GM18520 (cell line): ENCODE measurements at regions not wholly inside any gene's neighbourhood (a gene's known extent, or its start where the extent isn't known, plus 50 kb on each side); places are given as distances from the start of the nearest gene placed in this dataset.

Experiments
- ATAC-seq: cut with Tn5 transposase; IDR thresholded peaks from one replicate; pipeline ENCODE4 v1.9.1; 2021; ENCODE audit not compliant: unreplicated experiment

DNA sequence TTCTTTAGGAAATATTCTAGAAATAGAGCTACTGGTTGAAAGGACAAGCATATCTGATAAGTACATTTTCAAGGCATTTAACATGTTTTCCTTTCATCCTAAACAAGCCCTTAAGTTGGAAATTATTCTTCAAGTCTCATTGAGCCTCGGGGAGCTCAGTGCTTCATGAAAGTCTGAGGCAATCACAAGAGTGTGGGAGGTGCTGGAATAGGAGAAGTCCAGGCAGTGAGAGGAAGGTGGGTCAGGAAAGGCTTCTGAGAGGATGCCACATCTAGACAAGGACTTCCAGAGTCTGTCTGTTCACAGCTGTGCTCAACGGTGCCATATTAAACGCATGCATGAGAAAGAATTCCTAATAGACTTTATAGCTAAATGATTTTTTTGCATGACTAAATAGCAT is 69.8 kb downstream of the CD83 start:
- ATAC-seq, result no peak

DNA sequence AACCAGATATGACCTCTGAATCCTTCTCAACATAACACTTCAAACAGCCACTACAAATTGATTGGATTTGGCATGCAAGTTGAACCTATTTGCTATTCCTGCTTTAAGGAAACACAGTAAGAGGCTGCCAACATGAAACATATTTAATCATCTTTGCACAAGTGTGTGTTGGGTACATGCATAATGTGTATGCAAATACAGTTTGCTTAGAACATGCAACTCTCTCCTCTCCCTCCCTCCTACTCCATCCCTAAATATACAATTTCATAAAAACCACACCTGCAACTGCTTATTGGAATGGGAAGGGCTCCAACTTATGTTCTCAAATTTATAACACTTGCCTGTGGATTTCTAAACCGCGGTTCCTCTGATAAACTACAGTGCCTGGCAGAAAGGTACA is 71.5 kb downstream of the CD83 start:
- ATAC-seq, result no peak

DNA sequence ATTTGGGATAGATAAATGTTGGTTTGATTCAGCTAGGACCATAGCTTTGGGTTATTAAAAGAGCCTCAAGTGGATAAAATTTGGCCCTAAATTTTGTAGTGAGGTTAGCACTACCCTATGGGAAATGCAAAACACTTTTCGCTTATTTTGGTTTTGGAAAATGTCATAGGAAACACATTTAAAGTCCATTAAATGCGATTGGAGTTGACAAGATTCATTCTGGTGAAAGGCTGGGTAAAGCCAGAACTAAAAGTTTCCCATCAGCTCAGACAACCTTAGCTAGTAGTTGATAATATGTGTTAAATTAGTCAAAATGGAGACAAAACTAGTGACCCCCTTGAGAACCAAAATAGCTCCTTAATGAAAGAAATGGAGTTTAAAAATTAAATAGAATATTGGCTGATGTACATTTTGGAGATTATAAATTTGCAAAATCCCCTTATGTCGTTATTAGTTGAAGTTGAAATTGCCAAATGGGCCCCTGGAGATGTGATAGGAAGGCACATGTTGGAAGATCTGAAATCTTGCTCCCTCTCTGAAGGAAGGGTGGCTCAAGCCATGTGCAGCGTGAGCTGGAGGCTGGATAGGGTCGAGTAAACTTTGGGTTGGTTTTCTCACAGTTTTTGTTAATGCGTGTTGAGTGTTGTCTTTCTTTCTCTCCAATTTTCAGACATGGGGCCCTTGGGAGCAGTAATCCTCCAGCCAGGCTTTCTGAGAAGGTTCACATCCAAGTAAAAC is 72.8 kb downstream of the CD83 start:
- ATAC-seq, result no peak

DNA sequence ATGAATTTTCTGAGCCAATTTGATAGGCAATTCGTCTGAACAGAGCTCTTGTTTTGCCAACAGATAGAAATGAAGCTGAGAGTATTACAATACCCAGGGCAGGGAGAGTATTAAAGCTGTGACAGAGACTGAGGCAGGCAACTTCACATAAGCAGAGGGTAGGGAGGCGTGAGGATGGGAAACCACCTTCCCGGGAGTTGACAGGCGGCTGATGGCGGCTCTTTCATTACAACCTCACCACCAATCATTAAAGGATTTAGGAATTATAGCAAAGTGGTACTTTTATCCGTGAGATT is 73.3 kb downstream of the CD83 start:
- ATAC-seq, result no peak

DNA sequence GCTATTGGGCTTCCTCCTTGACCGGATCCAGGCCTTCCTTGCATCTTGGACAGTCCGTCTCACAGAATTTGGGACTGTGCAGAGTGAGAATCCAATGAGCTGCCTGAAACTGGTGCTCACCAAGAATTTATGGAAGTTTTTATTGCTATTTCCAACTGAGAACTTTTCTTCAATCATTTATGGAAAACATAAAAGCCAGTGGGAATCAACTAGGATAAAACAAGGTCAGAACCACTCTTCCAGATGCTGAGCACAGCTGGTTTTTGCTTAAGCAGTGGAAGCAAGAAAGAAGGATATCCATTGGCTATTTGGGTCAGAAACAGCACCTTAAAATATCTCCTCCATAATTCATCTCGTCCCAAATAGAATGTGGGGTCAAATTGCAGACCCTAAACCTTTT is 74.2 kb downstream of the CD83 start:
- no peak for ATAC-seq

DNA sequence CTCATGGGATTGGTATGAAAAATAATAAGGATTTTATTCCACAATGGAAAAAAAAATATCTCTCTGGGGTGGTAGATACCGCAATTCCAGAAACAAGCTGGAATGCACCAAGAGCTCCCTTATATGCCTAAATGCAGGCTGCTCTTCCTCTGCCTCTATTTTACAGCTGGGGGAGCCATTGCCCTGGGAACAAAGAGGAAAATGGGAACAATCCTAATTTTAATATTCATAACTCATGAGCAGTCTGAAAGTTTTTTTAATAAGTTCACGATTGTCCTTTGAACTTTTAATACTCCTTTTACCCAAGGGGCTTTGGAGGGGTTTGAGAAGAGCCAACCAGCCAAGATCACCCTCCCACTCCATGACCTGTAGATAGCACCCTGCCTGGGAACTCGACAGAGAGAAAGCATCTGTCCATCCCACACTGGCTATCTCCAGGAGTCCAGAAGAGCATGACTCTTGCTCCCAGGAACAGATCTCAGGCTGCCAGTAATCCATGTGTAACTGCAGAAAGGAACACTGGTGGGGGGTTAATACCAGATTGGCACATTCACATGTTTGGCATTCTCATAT is 74.7 kb downstream of the CD83 start:
- no peak for ATAC-seq

DNA sequence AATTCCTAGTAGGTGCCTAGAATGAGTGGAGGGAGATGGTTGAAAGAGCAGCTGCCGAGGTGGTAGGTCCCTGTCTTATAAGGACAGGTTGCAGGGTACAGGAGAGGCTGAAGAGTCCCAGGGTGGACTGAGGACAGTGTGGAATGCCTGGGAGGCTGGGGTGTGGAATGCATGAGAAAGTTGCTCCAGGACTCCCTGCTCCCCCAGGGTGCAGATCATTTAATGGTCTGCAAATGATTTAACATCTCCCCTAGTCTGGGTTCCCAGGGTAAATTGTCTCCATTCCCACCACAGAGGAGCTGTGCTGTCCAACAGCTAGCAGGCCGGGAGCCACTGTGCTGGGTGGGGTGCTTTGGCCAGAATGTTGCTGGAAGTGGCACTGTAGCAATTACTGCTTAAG is 76.0 kb downstream of the CD83 start:
- no peak for ATAC-seq

DNA sequence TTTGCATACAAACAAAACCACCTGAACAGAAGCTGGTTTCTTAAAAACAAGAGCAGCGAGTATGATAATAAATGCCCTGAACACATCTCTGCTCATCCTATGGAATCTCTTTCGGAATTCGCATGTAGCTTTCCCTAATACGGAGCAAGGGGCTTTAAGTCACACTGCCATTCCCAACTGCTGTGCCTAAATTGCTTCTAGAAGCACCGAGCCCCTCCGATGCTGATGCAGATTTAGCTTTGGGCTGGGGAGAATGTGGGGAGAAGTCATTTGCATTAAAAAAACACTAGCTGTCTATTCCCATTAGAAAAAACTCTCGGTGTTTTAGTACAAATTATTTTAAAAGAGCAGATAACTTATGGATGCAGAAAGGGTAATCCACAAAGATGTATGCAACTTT is 76.9 kb downstream of the CD83 start:
- ATAC-seq, result no peak

DNA sequence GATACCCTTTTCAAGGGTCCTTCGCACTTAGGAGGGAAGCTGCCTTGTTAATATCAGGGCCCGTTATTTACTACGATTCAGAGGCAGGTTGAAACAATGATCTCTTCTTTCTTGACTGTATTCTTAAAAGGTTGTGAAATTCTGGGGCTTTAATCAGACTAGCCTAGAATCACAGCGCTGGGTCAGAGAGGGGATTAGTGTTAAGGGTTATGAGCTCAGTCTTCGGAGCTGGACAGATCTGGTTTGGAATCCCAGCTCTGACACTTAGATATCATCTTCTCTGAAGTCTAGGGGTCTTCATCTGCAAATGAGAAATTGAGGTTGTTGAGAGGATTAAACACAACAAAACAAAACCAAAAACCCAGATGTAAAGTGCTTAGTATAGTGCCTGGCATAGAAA is 77.4 kb downstream of the CD83 start:
- ATAC-seq, result no peak

DNA sequence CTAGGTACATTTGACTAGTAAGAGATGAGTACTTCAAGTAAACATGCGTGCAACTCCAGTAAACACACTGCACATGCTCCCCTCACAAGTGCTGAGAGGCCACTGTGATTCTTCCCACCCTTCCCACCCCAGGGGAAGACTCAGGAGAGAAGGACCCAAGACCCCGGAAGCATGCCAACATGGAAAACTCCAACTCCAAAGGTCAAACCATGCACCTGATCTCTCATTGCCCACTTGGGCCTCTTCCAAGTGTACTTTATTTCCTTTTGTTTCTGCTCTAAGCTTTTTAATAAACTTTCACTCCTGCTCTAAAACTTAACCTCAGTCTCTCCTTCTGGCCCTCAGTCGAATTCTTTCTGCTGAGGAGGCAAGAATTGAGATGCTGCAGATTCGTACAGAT is 78.5 kb downstream of the CD83 start:
- no peak for ATAC-seq

DNA sequence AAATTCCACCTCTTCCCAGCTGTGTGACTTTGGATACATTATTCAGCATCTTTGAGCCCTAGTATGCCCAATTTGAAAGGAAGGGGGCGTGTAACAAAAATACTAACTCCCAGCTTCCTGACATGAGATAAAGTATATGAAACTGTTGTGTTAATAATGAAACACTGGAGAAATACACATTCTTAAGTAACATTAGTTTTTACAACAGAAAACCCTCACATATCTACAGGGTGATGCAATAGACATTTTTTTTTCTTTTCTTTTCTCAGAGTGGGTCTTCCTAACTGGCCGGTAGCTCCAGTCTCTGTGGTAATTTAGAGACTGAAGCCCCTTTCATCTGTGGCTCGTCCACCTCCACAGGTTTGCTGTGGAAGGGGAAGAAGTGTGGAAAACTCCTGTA is 79.5 kb downstream of the CD83 start:
- no peak for ATAC-seq

DNA sequence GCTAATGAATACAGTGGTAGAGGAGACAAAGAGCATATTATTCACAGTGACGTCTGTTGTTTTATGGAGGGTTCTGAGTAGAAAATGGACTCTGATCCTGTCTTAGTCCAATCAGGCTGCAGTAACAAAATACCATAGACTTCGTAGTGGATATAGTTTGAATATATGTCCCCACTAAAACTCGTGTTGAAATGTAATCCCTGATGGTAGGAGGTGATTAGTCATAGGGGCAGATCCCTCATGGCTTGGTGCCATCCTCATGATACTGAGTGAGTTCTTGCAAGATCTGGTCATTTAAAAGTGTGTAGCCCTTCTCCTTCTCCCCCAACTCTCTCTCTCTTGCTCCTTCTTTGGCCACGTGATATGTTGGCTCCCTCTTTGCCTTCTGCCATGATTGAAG is 82.5 kb downstream of the CD83 start:
- no peak for ATAC-seq

DNA sequence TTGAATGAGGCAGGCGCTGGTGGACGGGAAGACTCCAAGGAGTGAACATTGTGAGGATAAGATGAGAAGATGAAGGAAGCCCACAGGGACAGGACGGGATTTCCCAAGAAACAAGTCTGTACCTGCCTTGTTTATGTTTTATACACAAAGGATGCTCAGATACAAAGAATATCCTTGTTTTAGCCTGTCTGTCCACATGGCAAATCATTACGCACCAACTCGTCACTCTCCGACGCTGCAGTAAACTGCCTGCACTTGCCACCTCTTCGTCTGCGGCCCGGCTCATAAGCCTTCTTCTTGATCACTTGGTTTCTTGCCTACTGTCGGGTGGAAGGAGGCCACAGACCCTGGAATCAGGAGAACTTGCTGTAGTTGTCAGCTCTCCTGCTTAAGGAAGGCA is 85.4 kb downstream of the CD83 start:
- ATAC-seq, result no peak

DNA sequence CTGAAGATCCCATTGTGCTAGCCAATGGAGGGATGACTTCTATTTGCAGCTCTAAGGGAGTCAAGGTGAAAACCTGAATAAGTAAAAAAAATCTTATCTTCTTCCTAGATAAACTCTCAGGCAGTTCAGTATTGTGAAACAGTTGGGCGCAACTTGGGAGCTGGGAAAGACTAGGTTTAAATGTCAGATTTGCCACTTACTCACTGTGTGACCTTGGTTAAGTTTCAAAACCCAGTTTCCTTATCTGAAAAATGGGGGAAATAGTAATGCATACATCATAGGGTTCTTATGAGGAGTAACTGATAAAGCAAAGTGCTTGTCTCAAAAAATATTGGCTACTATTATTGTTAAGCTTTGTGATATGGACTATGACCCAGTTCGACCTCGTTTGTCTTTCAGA is 88.8 kb downstream of the CD83 start:
- ATAC-seq, result no peak

DNA sequence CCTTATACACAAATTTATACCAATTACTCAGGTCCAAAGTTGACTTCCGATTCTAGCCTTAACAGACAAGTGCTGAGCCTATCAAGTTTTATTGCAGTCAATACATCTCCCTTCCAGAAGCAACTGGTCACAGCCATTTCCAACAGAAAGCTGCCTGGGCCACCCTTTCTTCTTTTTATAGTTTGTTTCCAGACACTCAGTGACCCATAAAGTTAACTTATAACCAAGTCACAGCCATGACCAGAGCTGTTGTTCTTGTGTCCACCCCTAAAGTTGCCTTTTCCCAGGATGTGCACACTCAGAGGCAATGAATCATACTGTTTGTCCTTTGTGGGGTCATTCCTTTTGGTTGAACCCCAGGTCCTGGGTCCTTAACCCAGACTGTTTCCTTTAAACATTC is 89.9 kb downstream of the CD83 start:
- no peak for ATAC-seq

DNA sequence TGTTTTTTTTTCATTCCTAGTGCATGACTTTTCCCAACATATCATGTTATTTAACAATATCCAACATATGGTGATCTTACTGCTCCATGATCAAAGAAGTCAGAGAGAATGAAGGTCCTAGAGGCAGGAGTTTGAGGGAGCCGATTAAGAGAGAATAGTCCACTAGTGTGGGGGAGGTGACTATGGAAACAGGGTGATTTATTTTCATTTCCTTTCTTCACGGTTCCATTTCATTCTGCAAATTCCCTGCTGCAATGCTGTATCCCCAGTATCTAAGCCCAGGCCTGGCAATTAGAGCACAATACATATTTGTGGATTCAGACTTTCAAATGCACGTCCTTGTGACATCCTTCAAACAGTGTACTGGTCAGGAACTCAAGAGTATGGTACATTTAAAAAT is 91.4 kb downstream of the CD83 start:
- ATAC-seq, result no peak

DNA sequence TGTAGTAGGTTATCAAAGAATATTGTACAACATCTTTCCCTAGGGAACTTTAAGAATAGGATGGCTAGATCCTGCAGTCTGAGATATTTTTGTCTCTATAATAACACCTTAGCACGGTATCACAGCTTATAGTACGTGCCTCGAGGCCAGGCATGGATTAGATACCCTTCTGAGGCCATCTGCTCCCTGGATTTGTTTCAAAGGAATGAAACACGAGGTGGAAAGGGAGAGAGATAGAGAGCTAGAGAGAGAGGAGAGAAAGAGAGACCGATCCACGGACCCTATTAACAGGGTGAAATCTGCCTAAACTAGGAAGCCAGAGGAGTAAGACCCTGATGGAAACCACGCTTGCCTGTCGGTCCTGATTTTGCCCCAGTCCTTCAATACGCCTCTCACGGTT is 92.5 kb downstream of the CD83 start:
- no peak for ATAC-seq

DNA sequence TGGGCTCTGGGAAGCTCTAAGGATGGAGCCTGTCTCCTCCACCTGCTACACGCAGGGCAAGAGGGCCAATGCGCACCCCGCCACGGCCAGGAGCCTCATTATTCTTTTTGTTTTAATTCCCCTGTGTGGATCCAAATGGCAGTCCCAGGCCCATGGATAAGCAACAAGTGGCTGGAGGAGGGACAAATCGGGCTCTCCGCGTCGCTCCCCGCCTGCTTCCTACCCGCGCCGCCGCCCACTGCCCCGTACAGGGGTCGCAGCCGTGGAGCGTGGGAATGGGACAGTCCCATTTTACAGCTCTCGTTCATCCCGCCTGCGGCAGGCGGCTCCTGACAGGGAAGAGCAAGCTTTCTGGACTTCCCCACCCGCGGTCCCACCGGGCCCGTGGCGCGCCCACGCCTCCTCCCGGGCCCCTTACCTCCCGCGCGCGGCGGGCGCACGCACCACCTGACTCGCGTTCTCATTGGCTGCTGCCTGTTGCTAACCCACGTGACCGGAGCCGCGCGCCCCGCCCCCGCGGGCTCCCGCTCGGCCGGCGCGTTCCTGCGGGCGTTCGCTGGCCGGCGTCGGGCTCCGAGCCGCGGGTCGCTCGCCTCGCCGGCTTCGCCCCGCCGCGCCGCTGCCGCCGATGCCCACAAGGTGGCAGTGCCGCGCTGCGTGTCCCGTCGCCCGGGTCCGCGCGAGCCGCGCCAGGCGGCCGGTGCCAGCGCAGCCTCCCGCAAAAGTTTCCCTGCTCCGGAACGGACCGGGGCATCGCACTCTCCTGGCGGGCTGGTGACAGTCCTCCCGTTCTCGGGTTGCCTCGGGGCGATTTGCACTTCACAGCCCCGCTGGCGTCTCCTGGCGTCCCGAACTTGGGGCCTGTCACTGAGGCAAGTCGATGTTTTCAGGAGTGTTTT is 93.3 kb downstream of the CD83 start:
- peak; percentile 94 for ATAC-seq

DNA sequence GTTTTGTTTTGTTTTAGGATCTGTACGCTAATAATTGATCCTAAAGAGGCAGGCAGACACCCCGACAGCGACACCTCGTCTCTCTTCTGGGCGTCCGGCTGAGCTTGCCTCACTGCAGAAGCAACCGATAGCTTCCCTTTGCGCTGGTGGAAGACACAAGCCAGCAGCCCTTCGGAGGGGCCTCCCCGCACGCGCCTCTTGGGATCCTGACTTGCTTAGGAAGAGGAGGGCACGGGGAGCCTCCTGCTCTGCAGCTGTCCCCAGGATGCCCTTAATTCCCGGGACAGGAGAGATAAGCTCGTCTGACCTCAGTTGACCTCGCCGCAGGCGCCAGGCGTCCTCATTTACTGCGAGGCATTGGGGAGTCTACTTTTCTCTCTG is 94.0 kb downstream of the CD83 start:
- no peak for ATAC-seq

DNA sequence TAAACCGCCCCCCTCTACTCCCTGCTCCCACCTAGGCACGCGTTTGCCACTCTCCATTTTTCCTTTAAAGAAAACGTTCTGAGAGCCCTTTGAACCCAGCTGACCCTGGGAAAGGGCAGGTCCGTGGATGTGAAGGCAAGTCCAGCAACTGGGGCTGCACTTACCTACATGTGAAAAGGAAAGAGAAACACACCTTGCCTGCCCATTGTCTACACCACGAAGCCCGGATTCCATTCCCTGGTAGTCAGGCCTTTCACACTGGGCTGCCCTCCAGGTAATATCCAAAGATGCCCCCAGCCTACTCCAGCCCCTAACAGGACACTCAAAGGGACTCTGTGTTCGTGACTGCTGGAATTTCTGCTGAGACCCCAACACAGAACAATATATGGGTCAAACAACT is 94.4 kb downstream of the CD83 start:
- no peak for ATAC-seq

DNA sequence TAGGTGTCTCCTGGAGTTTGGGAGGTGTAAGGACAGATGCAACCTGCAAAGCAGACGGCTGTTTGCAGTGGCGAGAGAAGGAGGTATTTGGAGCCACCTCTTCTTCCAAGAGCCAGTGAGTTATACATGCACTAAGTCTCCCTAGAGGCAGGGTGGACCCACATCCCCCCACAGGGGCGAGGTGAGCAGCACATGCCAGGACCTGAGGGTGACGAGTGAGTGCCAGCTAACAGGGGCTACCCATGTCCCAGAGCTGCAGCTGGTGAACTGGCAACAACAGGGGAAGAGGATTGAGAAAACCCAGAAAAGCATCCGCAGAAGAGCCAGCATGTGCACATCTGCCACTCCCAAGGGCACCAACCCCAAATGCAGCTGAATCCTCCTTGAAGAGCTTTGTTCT is 95.1 kb downstream of the CD83 start:
- ATAC-seq, result no peak

DNA sequence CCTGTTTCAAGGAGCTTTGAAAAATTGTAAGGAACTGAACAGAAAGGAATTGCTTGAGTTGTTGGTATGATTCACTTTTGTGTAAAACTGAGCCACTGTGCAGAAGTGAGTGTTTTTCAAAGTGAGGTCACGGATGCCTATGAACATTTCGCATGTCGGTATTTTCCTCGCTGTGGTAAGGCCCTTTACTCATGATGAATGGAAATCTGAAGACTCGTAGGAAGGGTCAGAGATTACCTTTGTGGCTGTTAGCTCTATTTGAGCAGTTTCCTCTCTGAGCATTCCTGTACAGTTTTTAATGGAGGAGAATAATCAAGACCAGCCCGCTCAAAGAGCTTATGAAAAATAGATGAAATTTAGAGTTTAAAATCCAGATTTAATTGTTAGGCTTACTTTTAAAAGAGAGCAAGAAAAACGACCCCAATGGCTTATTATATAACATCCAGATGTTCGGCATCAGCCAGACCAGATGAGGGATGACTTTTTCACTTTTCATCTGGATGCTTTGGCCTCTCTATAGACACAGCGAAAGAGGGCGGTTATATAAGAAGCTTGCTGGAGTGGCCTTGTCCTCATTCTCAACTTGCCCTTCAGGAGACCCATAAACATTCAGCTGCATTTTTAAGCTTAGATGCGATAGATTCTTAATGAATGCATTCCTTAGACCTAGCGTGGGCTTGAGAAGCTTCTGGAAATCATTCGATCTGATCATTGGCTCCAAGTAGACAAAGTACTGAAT is 99.5 kb downstream of the CD83 start:
- ATAC-seq, result no peak
